HUES48 (cell line): ENCODE measurements at regions not wholly inside any gene's neighbourhood (a gene's known extent, or its start where the extent isn't known, plus 50 kb on each side); places are given as distances from the start of the nearest gene placed in this dataset.

Source experiments
- H3K27ac ChIP-seq: one replicate; pipeline ENCODE4 v1.7.0; 2013; ENCODE audit warnings: low read depth, low read length, inconsistent platforms
- H3K27me3 ChIP-seq: 2 replicates; pipeline ENCODE4 v1.6.1; 2013; ENCODE audit warnings: mild to moderate bottlenecking, low read length; ENCODE audit not compliant: control insufficient read depth, insufficient read depth
- H3K36me3 ChIP-seq: 2 replicates; pipeline ENCODE4 v1.6.1; 2013; ENCODE audit warnings: low read length; ENCODE audit not compliant: control insufficient read depth, insufficient read depth
- H3K4me1 ChIP-seq: 2 replicates; pipeline ENCODE4 v1.6.1; 2013; ENCODE audit warnings: mild to moderate bottlenecking, low read length; ENCODE audit not compliant: control insufficient read depth, insufficient read depth
- H3K4me3 ChIP-seq: 2 replicates; pipeline ENCODE4 v1.5.1; 2013; ENCODE audit warnings: mild to moderate bottlenecking, low read depth, low read length
- H3K9ac ChIP-seq: 2 replicates; pipeline ENCODE4 v1.6.1; 2013; ENCODE audit warnings: mild to moderate bottlenecking, low read depth, low read length, moderate library complexity
- H3K9me3 ChIP-seq: 2 replicates; pipeline ENCODE4 v1.6.1; 2013; ENCODE audit warnings: low read length; ENCODE audit not compliant: control insufficient read depth, insufficient read depth

- H3K4me3 ChIP-seq, result no peak overlapping the region
- H3K27me3 ChIP-seq, result no peaks in the 10 kb centered on the region
Measured at GRCh38 chr2:71857636-71858035, 290.0 kb downstream of the CYP26B1 start.

GRCh38 chr2:71856773-71857525 is 290.7 kb downstream of the CYP26B1 start:
- no peak overlapping the region for H3K4me3 ChIP-seq
- H3K9ac ChIP-seq, result no peak overlapping the region
- peaks cover 6% of the 10 kb centered on the region for H3K9me3 ChIP-seq
- no peaks in the 10 kb centered on the region for H3K27me3 ChIP-seq
- H3K4me1 ChIP-seq, result no peaks in the 10 kb centered on the region
- no peak overlapping the region for H3K27ac ChIP-seq
- no peaks in the 10 kb centered on the region for H3K36me3 ChIP-seq

More at GRCh38 chr2:71857636-71858035, 290.0 kb downstream of the CYP26B1 start:
- Histone ChIP-seq H3K4me1 (no peaks in the 10 kb centered on the region), H3K9ac (no peak overlapping the region), H3K27ac (no peak overlapping the region), H3K36me3 (no peaks in the 10 kb centered on the region), H3K9me3 (peaks cover 6% of the 10 kb centered on the region)

- Histone ChIP-seq H3K9me3 (peaks cover 6% of the 10 kb centered on the region), H3K36me3 (no peaks in the 10 kb centered on the region), H3K4me1 (no peaks in the 10 kb centered on the region), H3K27me3 (no peaks in the 10 kb centered on the region), H3K9ac (no peak overlapping the region), H3K4me3 (no peak overlapping the region), H3K27ac (no peak overlapping the region)
Measured at GRCh38 chr2:71853858-71854257, 293.8 kb downstream of the CYP26B1 start.

GRCh38 chr2:71852141-71852711 is 295.4 kb downstream of the CYP26B1 start:
- Histone ChIP-seq H3K4me1 (no peaks in the 10 kb centered on the region), H3K9ac (no peak overlapping the region), H3K36me3 (no peaks in the 10 kb centered on the region), H3K4me3 (no peak overlapping the region), H3K9me3 (peaks cover 6% of the 10 kb centered on the region), H3K27ac (no peak overlapping the region), H3K27me3 (no peaks in the 10 kb centered on the region)

GRCh38 chr2:71851094-71851750 is 296.4 kb downstream of the CYP26B1 start:
- Histone ChIP-seq H3K9ac (no peak overlapping the region), H3K9me3 (peaks cover 6% of the 10 kb centered on the region), H3K4me1 (no peaks in the 10 kb centered on the region), H3K27me3 (no peaks in the 10 kb centered on the region), H3K36me3 (no peaks in the 10 kb centered on the region), H3K4me3 (no peak overlapping the region), H3K27ac (no peak overlapping the region)

- H3K4me1 ChIP-seq, result no peaks in the 10 kb centered on the region
- H3K27ac ChIP-seq, result no peak overlapping the region
- no peaks in the 10 kb centered on the region for H3K27me3 ChIP-seq
- H3K9me3 ChIP-seq, result peaks cover 1% of the 10 kb centered on the region
- H3K4me3 ChIP-seq, result no peak overlapping the region
- H3K36me3 ChIP-seq, result no peaks in the 10 kb centered on the region
- no peak overlapping the region for H3K9ac ChIP-seq
Measured at GRCh38 chr2:71850306-71850801, 297.3 kb downstream of the CYP26B1 start.

GRCh38 chr2:71849607-71850305 is 297.9 kb downstream of the CYP26B1 start:
- no peaks in the 10 kb centered on the region for H3K9me3 ChIP-seq
- H3K9ac ChIP-seq, result no peak overlapping the region
- H3K27ac ChIP-seq, result no peak overlapping the region
- H3K36me3 ChIP-seq, result no peaks in the 10 kb centered on the region
- H3K4me3 ChIP-seq, result no peak overlapping the region
- H3K27me3 ChIP-seq, result no peaks in the 10 kb centered on the region
- H3K4me1 ChIP-seq, result no peaks in the 10 kb centered on the region

- no peak overlapping the region for H3K27ac ChIP-seq
- H3K4me1 ChIP-seq, result no peaks in the 10 kb centered on the region
- no peak overlapping the region for H3K4me3 ChIP-seq
- no peaks in the 10 kb centered on the region for H3K9me3 ChIP-seq
- no peak overlapping the region for H3K9ac ChIP-seq
- H3K27me3 ChIP-seq, result no peaks in the 10 kb centered on the region
- H3K36me3 ChIP-seq, result no peaks in the 10 kb centered on the region
Measured at GRCh38 chr2:71849111-71849510, 298.6 kb downstream of the CYP26B1 start.

- no peaks in the 10 kb centered on the region for H3K27me3 ChIP-seq
- H3K36me3 ChIP-seq, result no peaks in the 10 kb centered on the region
- no peaks in the 10 kb centered on the region for H3K4me1 ChIP-seq
- no peak overlapping the region for H3K9ac ChIP-seq
- no peaks in the 10 kb centered on the region for H3K9me3 ChIP-seq
- no peak overlapping the region for H3K27ac ChIP-seq
- no peak overlapping the region for H3K4me3 ChIP-seq
Measured at GRCh38 chr2:71846669-71847291, 300.9 kb downstream of the CYP26B1 start.

GRCh38 chr2:71846072-71846471 is 301.6 kb downstream of the CYP26B1 start:
- no peaks in the 10 kb centered on the region for H3K27me3 ChIP-seq
- no peaks in the 10 kb centered on the region for H3K36me3 ChIP-seq
- no peak overlapping the region for H3K27ac ChIP-seq
- no peak overlapping the region for H3K4me3 ChIP-seq
- H3K4me1 ChIP-seq, result no peaks in the 10 kb centered on the region
- H3K9me3 ChIP-seq, result no peaks in the 10 kb centered on the region
- H3K9ac ChIP-seq, result no peak overlapping the region
